SK-N-SH treated with all-trans-retinoic acid at 6 μM for 48 hours (cell line): ENCODE measurements at regions not wholly inside any gene's neighbourhood (a gene's known extent, or its start where the extent isn't known, plus 50 kb on each side); places are given as distances from the start of the nearest gene placed in this dataset.

Experiments
- BACH2 ChIP-seq: fragments of 250-450 bp; sonication (Bioruptor Pico); IDR thresholded peaks from 2 replicates; pipeline ENCODE4 v1.9.0; 2021; ENCODE audit warnings: mild to moderate bottlenecking, borderline replicate concordance
- GLIS3 ChIP-seq: fragments of 250-450 bp; sonication (Bioruptor Pico); IDR thresholded peaks from 2 replicates; pipeline ENCODE4 v1.5.0; 2020; ENCODE audit warnings: mild to moderate bottlenecking, moderate library complexity
- ISL1 ChIP-seq: fragments of 250-450 bp; sonication (Bioruptor Pico); IDR thresholded peaks from 2 replicates; pipeline ENCODE4 v2.1.2; 2022; ENCODE audit warnings: mild to moderate bottlenecking, moderate library complexity
- OSR1 ChIP-seq: fragments of 250-450 bp; sonication (Bioruptor Pico); IDR thresholded peaks from 2 replicates; pipeline ENCODE4 v1.8.0; 2022; ENCODE audit warnings: moderate library complexity, mild to moderate bottlenecking, inconsistent platforms
- PPARA ChIP-seq: fragments of 250-450 bp; sonication (Bioruptor Pico); IDR thresholded peaks from 2 replicates; pipeline ENCODE4 v1.5.0; 2020; ENCODE audit warnings: mild to moderate bottlenecking, borderline replicate concordance
- SNAI2 ChIP-seq: fragments of 250-450 bp; sonication (Bioruptor Pico); IDR thresholded peaks from 2 replicates; pipeline ENCODE4 v1.5.0; 2020; ENCODE audit warnings: mild to moderate bottlenecking, moderate library complexity
- TOX ChIP-seq: fragments of 250-450 bp; sonication (Bioruptor Pico); IDR thresholded peaks from 2 replicates; pipeline ENCODE4 v1.8.0; 2021; ENCODE audit warnings: mild to moderate bottlenecking, moderate library complexity, borderline replicate concordance
- ZFP3 ChIP-seq: fragments of 250-450 bp; sonication (Bioruptor Pico); IDR thresholded peaks from 2 replicates; pipeline ENCODE4 v1.5.0; 2020; ENCODE audit warnings: mild to moderate bottlenecking, moderate library complexity
- ZNF70 ChIP-seq: fragments of 450-650 bp; formaldehyde crosslinking; IDR thresholded peaks from 2 replicates; pipeline ENCODE4 v1.5.0; 2020; ENCODE audit warnings: mild to moderate bottlenecking, moderate library complexity
- TF ChIP-seq, protein P1 (sequence below): fragments of 250-450 bp; sonication (Bioruptor Pico); IDR thresholded peaks from 2 replicates; pipeline ENCODE4 v1.8.0; 2020; ENCODE audit warnings: mild to moderate bottlenecking, moderate library complexity, borderline replicate concordance
- TF ChIP-seq, protein P2 (sequence below): fragments of 250-450 bp; sonication (Bioruptor Pico); IDR thresholded peaks from 2 replicates; pipeline ENCODE4 v1.5.1; 2020; ENCODE audit warnings: low read depth, mild to moderate bottlenecking, moderate library complexity
- TF ChIP-seq, protein P3 (sequence below): fragments of 250-450 bp; sonication (Bioruptor Pico); IDR thresholded peaks from 2 replicates; pipeline ENCODE4 v1.5.1; 2021; ENCODE audit warnings: mild to moderate bottlenecking, moderate library complexity
- TF ChIP-seq, protein P4 (sequence below): fragments of 250-450 bp; sonication (Bioruptor Pico); IDR thresholded peaks from 2 replicates; pipeline ENCODE4 v1.5.0; 2020; ENCODE audit warnings: mild to moderate bottlenecking, moderate library complexity

DNA sequence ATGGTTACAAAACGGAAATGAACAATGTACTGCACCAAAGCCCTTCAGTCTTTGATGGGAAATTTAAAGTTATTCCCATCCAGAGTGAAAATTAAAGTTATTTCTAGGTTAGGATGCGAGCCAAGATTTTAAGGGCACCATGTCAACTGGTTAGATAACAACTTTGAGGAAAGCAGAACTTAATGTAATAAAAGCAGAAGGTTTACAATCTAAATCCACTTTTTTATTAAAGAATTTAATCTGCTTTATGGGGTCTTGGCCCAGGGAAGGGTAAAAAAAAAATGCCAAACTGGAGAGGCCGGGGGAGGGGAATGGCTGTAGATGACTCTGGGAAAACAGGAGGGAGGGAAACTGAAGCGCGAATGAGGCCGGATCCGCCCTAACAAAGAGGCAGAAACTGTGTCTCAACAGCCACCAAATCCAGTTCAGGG is 108.2 kb upstream of the ATF7IP start:
- TF ChIP-seq TOX (no peak), ISL1 (CRISPR knock-in tag) (no peak), OSR1 (CRISPR knock-in tag) (no peak), SNAI2 (no peak), GLIS3 (CRISPR knock-in tag) (no peak), ZFP3 (CRISPR knock-in tag) (no peak), PPARA (CRISPR knock-in tag) (no peak), ZNF70 (CRISPR knock-in tag) (no peak), BACH2 (CRISPR knock-in tag) (no peak)
- TF ChIP-seq, protein P1, sequence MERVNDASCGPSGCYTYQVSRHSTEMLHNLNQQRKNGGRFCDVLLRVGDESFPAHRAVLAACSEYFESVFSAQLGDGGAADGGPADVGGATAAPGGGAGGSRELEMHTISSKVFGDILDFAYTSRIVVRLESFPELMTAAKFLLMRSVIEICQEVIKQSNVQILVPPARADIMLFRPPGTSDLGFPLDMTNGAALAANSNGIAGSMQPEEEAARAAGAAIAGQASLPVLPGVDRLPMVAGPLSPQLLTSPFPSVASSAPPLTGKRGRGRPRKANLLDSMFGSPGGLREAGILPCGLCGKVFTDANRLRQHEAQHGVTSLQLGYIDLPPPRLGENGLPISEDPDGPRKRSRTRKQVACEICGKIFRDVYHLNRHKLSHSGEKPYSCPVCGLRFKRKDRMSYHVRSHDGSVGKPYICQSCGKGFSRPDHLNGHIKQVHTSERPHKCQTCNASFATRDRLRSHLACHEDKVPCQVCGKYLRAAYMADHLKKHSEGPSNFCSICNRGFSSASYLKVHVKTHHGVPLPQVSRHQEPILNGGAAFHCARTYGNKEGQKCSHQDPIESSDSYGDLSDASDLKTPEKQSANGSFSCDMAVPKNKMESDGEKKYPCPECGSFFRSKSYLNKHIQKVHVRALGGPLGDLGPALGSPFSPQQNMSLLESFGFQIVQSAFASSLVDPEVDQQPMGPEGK (CRISPR knock-in tag): no peak
- TF ChIP-seq, protein P2, sequence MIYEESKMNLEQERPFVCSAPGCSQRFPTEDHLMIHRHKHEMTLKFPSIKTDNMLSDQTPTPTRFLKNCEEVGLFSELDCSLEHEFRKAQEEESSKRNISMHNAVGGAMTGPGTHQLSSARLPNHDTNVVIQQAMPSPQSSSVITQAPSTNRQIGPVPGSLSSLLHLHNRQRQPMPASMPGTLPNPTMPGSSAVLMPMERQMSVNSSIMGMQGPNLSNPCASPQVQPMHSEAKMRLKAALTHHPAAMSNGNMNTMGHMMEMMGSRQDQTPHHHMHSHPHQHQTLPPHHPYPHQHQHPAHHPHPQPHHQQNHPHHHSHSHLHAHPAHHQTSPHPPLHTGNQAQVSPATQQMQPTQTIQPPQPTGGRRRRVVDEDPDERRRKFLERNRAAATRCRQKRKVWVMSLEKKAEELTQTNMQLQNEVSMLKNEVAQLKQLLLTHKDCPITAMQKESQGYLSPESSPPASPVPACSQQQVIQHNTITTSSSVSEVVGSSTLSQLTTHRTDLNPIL (CRISPR knock-in tag): no peak
- TF ChIP-seq, protein P3, sequence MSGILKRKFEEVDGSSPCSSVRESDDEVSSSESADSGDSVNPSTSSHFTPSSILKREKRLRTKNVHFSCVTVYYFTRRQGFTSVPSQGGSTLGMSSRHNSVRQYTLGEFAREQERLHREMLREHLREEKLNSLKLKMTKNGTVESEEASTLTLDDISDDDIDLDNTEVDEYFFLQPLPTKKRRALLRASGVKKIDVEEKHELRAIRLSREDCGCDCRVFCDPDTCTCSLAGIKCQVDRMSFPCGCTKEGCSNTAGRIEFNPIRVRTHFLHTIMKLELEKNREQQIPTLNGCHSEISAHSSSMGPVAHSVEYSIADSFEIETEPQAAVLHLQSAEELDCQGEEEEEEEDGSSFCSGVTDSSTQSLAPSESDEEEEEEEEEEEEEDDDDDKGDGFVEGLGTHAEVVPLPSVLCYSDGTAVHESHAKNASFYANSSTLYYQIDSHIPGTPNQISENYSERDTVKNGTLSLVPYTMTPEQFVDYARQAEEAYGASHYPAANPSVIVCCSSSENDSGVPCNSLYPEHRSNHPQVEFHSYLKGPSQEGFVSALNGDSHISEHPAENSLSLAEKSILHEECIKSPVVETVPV (CRISPR knock-in tag): no peak
- TF ChIP-seq, protein P4, sequence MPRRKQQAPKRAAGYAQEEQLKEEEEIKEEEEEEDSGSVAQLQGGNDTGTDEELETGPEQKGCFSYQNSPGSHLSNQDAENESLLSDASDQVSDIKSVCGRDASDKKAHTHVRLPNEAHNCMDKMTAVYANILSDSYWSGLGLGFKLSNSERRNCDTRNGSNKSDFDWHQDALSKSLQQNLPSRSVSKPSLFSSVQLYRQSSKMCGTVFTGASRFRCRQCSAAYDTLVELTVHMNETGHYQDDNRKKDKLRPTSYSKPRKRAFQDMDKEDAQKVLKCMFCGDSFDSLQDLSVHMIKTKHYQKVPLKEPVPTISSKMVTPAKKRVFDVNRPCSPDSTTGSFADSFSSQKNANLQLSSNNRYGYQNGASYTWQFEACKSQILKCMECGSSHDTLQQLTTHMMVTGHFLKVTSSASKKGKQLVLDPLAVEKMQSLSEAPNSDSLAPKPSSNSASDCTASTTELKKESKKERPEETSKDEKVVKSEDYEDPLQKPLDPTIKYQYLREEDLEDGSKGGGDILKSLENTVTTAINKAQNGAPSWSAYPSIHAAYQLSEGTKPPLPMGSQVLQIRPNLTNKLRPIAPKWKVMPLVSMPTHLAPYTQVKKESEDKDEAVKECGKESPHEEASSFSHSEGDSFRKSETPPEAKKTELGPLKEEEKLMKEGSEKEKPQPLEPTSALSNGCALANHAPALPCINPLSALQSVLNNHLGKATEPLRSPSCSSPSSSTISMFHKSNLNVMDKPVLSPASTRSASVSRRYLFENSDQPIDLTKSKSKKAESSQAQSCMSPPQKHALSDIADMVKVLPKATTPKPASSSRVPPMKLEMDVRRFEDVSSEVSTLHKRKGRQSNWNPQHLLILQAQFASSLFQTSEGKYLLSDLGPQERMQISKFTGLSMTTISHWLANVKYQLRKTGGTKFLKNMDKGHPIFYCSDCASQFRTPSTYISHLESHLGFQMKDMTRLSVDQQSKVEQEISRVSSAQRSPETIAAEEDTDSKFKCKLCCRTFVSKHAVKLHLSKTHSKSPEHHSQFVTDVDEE (CRISPR knock-in tag): no peak
